ENCODE measurements at regions not wholly inside any gene's neighbourhood (a gene's known extent, or its start where the extent isn't known, plus 50 kb on each side); places are given as distances from the start of the nearest gene placed in this dataset.

GRCh38 chr17:22510504-22510903 is 818.2 kb downstream of the KCNJ18 start:
- ChIA-PET POLR2A (no interaction called here), CTCF (no interaction called here), RAD21 (ENCODE audit: low non-redundant PET in 1 of 2, low total read pairs in 2 of 2, uncharacterized antibody in 2 of 2, unreplicated experiment in 2 of 2) (no interaction called here)
- intact Hi-C loops (cut with micrococcal nuclease): no loop called here
- TF ChIP-seq MAX (IDR thresholded peaks at IDR 0.05) (no peak), ZFX (IDR thresholded peaks at IDR 0.05) (no peak), CEBPB (IDR thresholded peaks at IDR 0.05; ENCODE audit: low read depth) (no peak), JUND (IDR thresholded peaks at IDR 0.05) (no peak), CTCF (IDR thresholded peaks at IDR 0.05 in 2 of 3, conservative IDR thresholded peaks at IDR 0.05 in 1 of 3; ENCODE audit: borderline replicate concordance in 1 of 3, insufficient read depth in 1 of 3, low read depth in 2 of 3, low read length in 2 of 3) (no peak), YY1 (IDR thresholded peaks at IDR 0.05; ENCODE audit: extremely low read depth, insufficient replicate concordance, low read depth, low read length) (no peak), CBX3 (IDR thresholded peaks at IDR 0.05; ENCODE audit: low read depth) (no peak), ELF1 (IDR thresholded peaks at IDR 0.05; ENCODE audit: borderline replicate concordance, low read depth) (no peak), ZNF274 (IDR thresholded peaks at IDR 0.05; ENCODE audit: low read depth, low read length) (no peak), REST (IDR thresholded peaks at IDR 0.05; ENCODE audit: low read depth) (no peak), EZH2 (IDR thresholded peaks at IDR 0.05) (no peak), SP1 (IDR thresholded peaks at IDR 0.05; ENCODE audit: low read depth) (no peak), SRF (IDR thresholded peaks at IDR 0.05; ENCODE audit: low read depth) (no peak), EZH2phosphoT487 (IDR thresholded peaks at IDR 0.05; ENCODE audit: borderline replicate concordance) (no peak), SIN3A (IDR thresholded peaks at IDR 0.05; ENCODE audit: low read depth) (no peak), TCF7L2 (IDR thresholded peaks at IDR 0.05; ENCODE audit: borderline replicate concordance, extremely low read depth, insufficient read depth, insufficient read length) (no peak)
- H3K27me3 ChIP-seq (ENCODE audit: insufficient read depth, low read length): no peaks in the 10 kb centered on the region
- H3K79me2 ChIP-seq (ENCODE audit: insufficient read depth, low read length): no peaks in the 10 kb centered on the region
- no TSS peak for BruUV-seq (replicated peaks)
- no peaks in the 10 kb centered on the region for H3K36me3 ChIP-seq (ENCODE audit: control insufficient read depth in 1 of 2, insufficient read depth in 2 of 2, low read length in 2 of 2)
- H2AFZ ChIP-seq (ENCODE audit: low read depth, low read length, poor library complexity, severe bottlenecking): no peak overlapping the region
- no peaks in the 10 kb centered on the region for H4K20me1 ChIP-seq (ENCODE audit: insufficient read depth)
- DNase-seq (ENCODE audit: low read depth, low spot score) (no peak), ATAC-seq (no peak)
- H3K4me2 ChIP-seq (ENCODE audit: low read length): no peak overlapping the region
- H3K27ac ChIP-seq (ENCODE audit: low read depth, low read length): no peak overlapping the region
- H3K9me2 ChIP-seq (ENCODE audit: insufficient read depth): no peaks in the 10 kb centered on the region
- H3K9me3 ChIP-seq (ENCODE audit: control insufficient read depth in 1 of 2, insufficient read depth in 1 of 2, low read depth in 1 of 2, low read length in 2 of 2): peaks cover 0 to 5% of the 10 kb centered on the region in 2 experiments; a peak in 2 of 4 replicates
- H3K9ac ChIP-seq (ENCODE audit: low read length): no peak overlapping the region
- H3K4me3 ChIP-seq (replicated peaks in 1 of 2; ENCODE audit: low read depth in 1 of 2, low read length in 2 of 2): no peak overlapping the region
- H3K4me1 ChIP-seq (ENCODE audit: control insufficient read depth in 1 of 2, insufficient read depth in 2 of 2, low read length in 2 of 2): no peaks in the 10 kb centered on the region

Data from HCT116 (cell line).